ENCODE measurements at regions not wholly inside any gene's neighbourhood (a gene's known extent, or its start where the extent isn't known, plus 50 kb on each side); places are given as distances from the start of the nearest gene placed in this dataset.
A peak's percentile ranks its signal among the peaks of the same experiment; 100 is the strongest.

DNA sequence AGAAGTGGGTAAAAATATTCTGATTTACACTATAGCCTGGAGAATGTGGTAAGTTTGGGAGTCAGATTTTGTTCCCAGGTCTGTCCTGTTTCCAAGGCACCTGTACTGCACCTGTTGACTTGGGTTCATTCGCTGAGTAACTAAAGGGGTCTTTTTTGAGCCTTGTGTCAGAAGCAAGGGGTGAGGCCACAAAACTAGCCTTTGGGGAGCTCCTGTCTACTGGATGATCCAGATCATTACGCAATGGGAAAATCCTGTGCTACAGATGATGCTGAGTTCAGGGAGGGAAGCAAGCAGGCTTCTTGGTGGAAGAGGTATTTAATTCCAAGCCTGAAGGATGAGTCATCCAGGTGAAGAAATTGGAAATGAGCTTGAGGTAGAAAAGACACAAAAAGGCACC lies 424.0 kb downstream of the MATN1 start:
- H2AFZ ChIP-seq (ENCODE audit: control insufficient read depth, low read length): no peak overlapping the region
- H3K4me1 ChIP-seq (ENCODE audit: control insufficient read depth, extremely low read depth, insufficient read depth, low read length): no peaks in the 10 kb centered on the region
- peaks cover 6% of the 10 kb centered on the region for H3K27me3 ChIP-seq (ENCODE audit: control insufficient read depth, extremely low read depth, insufficient read depth, low read length)
- no peak overlapping the region for H3K4me2 ChIP-seq (ENCODE audit: control insufficient read depth, extremely low read depth, insufficient read depth, low read depth, low read length)
- dilution Hi-C loops (cut with MboI; ENCODE audit: extremely low pct_ligation_motif_present, low sequenced_read_pairs): no loop called here
- H3K36me3 ChIP-seq (ENCODE audit: control insufficient read depth in 2 of 2, extremely low read depth in 1 of 2, insufficient read depth in 2 of 2, low read length in 2 of 2): no peaks in the 10 kb centered on the region
- TF ChIP-seq EZH2 (IDR thresholded peaks at IDR 0.05; ENCODE audit: low read length): no peak
- TF ChIP-seq, protein P1, sequence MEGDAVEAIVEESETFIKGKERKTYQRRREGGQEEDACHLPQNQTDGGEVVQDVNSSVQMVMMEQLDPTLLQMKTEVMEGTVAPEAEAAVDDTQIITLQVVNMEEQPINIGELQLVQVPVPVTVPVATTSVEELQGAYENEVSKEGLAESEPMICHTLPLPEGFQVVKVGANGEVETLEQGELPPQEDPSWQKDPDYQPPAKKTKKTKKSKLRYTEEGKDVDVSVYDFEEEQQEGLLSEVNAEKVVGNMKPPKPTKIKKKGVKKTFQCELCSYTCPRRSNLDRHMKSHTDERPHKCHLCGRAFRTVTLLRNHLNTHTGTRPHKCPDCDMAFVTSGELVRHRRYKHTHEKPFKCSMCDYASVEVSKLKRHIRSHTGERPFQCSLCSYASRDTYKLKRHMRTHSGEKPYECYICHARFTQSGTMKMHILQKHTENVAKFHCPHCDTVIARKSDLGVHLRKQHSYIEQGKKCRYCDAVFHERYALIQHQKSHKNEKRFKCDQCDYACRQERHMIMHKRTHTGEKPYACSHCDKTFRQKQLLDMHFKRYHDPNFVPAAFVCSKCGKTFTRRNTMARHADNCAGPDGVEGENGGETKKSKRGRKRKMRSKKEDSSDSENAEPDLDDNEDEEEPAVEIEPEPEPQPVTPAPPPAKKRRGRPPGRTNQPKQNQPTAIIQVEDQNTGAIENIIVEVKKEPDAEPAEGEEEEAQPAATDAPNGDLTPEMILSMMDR (optimal IDR thresholded peaks at IDR 0.05 in 1 of 3, IDR thresholded peaks at IDR 0.05 in 1 of 3, conservative IDR thresholded peaks at IDR 0.05 in 1 of 3; ENCODE audit: extremely low read depth in 1 of 3, insufficient read depth in 2 of 3, low read length in 3 of 3): no peak
- H3K9me3 ChIP-seq (ENCODE audit: control insufficient read depth, low read depth, low read length): no peaks in the 10 kb centered on the region
- no peaks in the 10 kb centered on the region for H3K9me1 ChIP-seq (ENCODE audit: control insufficient read depth, extremely low read depth, insufficient read depth, low read length)
- no peak overlapping the region for H3K4me3 ChIP-seq (ENCODE audit: control insufficient read depth in 2 of 3, extremely low read depth in 1 of 3, insufficient read depth in 2 of 3, low read depth in 1 of 3, low read length in 3 of 3)
- DNase-seq (ENCODE audit: low read depth, low spot score): peak; percentile 2
- no peak for FAIRE-seq
- H3K79me2 ChIP-seq (ENCODE audit: control insufficient read depth, insufficient read depth, low read length): no peaks in the 10 kb centered on the region
- H3K9ac ChIP-seq (ENCODE audit: control insufficient read depth, extremely low read depth, insufficient read depth, low read length): no peak overlapping the region
- no peaks in the 10 kb centered on the region for H4K20me1 ChIP-seq (ENCODE audit: control insufficient read depth, extremely low read depth, insufficient read depth, low read length)
- H3K27ac ChIP-seq (ENCODE audit: control insufficient read depth, insufficient read depth, low read length): no peak overlapping the region

DNA sequence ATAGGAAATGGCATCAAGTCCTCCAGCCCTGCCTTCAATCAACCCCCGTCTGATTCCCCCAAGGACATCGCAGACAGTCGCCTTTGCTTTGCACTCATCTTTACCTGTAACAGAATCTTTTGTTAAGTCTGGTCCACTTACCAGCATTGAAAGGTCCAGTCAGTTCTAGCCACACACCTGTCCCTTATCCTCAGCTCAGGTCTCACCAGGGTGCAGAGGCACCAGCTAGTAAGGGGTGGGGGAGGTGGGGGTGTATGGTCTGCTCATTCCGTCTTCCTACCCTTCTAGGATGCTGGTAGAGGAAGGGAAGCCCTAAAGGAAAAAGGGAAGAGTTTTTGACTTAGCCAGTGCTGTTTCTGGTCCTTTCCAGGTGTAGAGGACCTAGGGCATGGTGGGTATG lies 427.7 kb downstream of the MATN1 start:
- TF ChIP-seq, protein P1 (optimal IDR thresholded peaks at IDR 0.05 in 1 of 3, IDR thresholded peaks at IDR 0.05 in 1 of 3, conservative IDR thresholded peaks at IDR 0.05 in 1 of 3; ENCODE audit: extremely low read depth in 1 of 3, insufficient read depth in 2 of 3, low read length in 3 of 3): no peak
- TF ChIP-seq EZH2 (IDR thresholded peaks at IDR 0.05; ENCODE audit: low read length): no peak
- Histone ChIP-seq H4K20me1 (ENCODE audit: control insufficient read depth, extremely low read depth, insufficient read depth, low read length) (no peaks in the 10 kb centered on the region), H3K9me3 (ENCODE audit: control insufficient read depth, low read depth, low read length) (no peaks in the 10 kb centered on the region), H3K4me2 (ENCODE audit: control insufficient read depth, extremely low read depth, insufficient read depth, low read depth, low read length) (no peak overlapping the region), H3K9ac (ENCODE audit: control insufficient read depth, extremely low read depth, insufficient read depth, low read length) (no peak overlapping the region), H3K9me1 (ENCODE audit: control insufficient read depth, extremely low read depth, insufficient read depth, low read length) (no peaks in the 10 kb centered on the region), H2AFZ (ENCODE audit: control insufficient read depth, low read length) (no peak overlapping the region), H3K27me3 (ENCODE audit: control insufficient read depth, extremely low read depth, insufficient read depth, low read length) (peaks cover 12% of the 10 kb centered on the region), H3K79me2 (ENCODE audit: control insufficient read depth, insufficient read depth, low read length) (no peaks in the 10 kb centered on the region), H3K36me3 (ENCODE audit: control insufficient read depth in 2 of 2, extremely low read depth in 1 of 2, insufficient read depth in 2 of 2, low read length in 2 of 2) (no peaks in the 10 kb centered on the region), H3K4me1 (ENCODE audit: control insufficient read depth, extremely low read depth, insufficient read depth, low read length) (no peaks in the 10 kb centered on the region), H3K27ac (ENCODE audit: control insufficient read depth, insufficient read depth, low read length) (no peak overlapping the region), H3K4me3 (ENCODE audit: control insufficient read depth in 2 of 3, extremely low read depth in 1 of 3, insufficient read depth in 2 of 3, low read depth in 1 of 3, low read length in 3 of 3) (no peak overlapping the region)
- no peak for FAIRE-seq
- dilution Hi-C loops (cut with MboI; ENCODE audit: extremely low pct_ligation_motif_present, low sequenced_read_pairs): no loop called here
- DNase-seq (ENCODE audit: low read depth, low spot score): no peak

Data from keratinocyte (primary cell).